Thyroid gland (tissue), 4 donors: ENCODE measurements at regions not wholly inside any gene's neighbourhood (a gene's known extent, or its start where the extent isn't known, plus 50 kb on each side); places are given as distances from the start of the nearest gene placed in this dataset.

Experiments
- POLR2A ChIP-seq, 2 donors: fragments of 450-650 bp; IDR thresholded peaks; one replicate each; pipeline ENCODE4 v1.6.1; 2017; ENCODE audit warnings: antibody characterized with exemption in 2 of 2, mild to moderate bottlenecking in 2 of 2, moderate library complexity in 1 of 2
- TF ChIP-seq, protein P1 (sequence below), 6 experiments: fragments of 200-600 bp in 3 of 6; fragments of 450-650 bp in 3 of 6; sonication (generic) in 3 of 6; IDR thresholded peaks; one replicate each; pipeline ENCODE4 v1.5.1; 2016 to 2019; ENCODE audit warnings: antibody characterized with exemption in 6 of 6, mild to moderate bottlenecking in 2 of 6, inconsistent platforms in 1 of 6, moderate library complexity in 1 of 6

DNA sequence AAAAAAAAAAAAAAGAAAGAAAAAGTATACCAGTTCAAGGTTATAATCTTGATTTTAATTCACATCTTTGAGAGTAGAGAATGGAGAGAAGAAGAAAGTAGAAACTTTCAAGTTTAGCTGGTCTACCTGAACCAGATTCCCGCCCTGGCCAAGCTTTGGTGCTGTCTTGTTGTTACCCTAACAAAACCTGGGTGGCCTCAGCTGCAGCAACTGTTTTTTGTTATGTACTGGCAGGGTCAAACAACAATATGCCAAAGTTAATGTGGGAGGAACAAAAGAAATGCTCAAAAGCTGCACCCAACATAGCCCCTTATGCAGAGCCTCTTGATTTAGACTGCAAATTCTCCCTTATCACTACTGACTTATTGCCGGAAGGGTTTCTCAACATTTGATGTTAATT is 165.3 kb upstream of the TFPI start:
- TF ChIP-seq POLR2A (IDR thresholded peaks at IDR 0.05), result no peak
- TF ChIP-seq, protein P1, sequence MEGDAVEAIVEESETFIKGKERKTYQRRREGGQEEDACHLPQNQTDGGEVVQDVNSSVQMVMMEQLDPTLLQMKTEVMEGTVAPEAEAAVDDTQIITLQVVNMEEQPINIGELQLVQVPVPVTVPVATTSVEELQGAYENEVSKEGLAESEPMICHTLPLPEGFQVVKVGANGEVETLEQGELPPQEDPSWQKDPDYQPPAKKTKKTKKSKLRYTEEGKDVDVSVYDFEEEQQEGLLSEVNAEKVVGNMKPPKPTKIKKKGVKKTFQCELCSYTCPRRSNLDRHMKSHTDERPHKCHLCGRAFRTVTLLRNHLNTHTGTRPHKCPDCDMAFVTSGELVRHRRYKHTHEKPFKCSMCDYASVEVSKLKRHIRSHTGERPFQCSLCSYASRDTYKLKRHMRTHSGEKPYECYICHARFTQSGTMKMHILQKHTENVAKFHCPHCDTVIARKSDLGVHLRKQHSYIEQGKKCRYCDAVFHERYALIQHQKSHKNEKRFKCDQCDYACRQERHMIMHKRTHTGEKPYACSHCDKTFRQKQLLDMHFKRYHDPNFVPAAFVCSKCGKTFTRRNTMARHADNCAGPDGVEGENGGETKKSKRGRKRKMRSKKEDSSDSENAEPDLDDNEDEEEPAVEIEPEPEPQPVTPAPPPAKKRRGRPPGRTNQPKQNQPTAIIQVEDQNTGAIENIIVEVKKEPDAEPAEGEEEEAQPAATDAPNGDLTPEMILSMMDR (IDR thresholded peaks at IDR 0.05), result no peak
